CD4-positive, alpha-beta T cell treated with Interleukin-17A for 1 hour (primary cell): ENCODE measurements at regions not wholly inside any gene's neighbourhood (a gene's known extent, or its start where the extent isn't known, plus 50 kb on each side); places are given as distances from the start of the nearest gene placed in this dataset.

Experiments used
- DNase-seq: peaks from one replicate; pipeline ENCODE4 v3.0.0-alpha.2; 2020

GRCh38 chr12:65517656-65518210 is 239.2 kb downstream of the MSRB3 start:
- DNase-seq = no peak

- DNase-seq = no peak
These were observed 240.3 kb downstream of the MSRB3 start for GRCh38 chr12:65518771-65519170.

- no peak for DNase-seq
These were observed 242.2 kb downstream of the MSRB3 start for GRCh38 chr12:65520658-65521057.

GRCh38 chr12:65522956-65523860 is 244.7 kb downstream of the MSRB3 start:
- no peak for DNase-seq

GRCh38 chr12:65524666-65525065 is 246.2 kb downstream of the MSRB3 start:
- no peak for DNase-seq

GRCh38 chr12:65525491-65526141 is 247.1 kb downstream of the MSRB3 start:
- DNase-seq = no peak

- no peak for DNase-seq
These were observed 247.8 kb downstream of the MSRB3 start for GRCh38 chr12:65526311-65526710.

- DNase-seq = no peak
These were observed 249.6 kb downstream of the MSRB3 start for GRCh38 chr12:65528127-65528526.

- no peak for DNase-seq
These were observed 250.6 kb downstream of the MSRB3 start for GRCh38 chr12:65529106-65529505.

GRCh38 chr12:65529771-65530435 is 251.4 kb downstream of the MSRB3 start:
- no peak for DNase-seq

GRCh38 chr12:65532162-65532561 is 253.7 kb downstream of the MSRB3 start:
- no peak for DNase-seq

GRCh38 chr12:65532764-65533163 is 254.3 kb downstream of the MSRB3 start:
- DNase-seq = no peak

- no peak for DNase-seq
These were observed 254.8 kb downstream of the MSRB3 start for GRCh38 chr12:65533177-65533883.

- no peak for DNase-seq
These were observed 255.9 kb downstream of the MSRB3 start for GRCh38 chr12:65534238-65534841.

GRCh38 chr12:65535946-65536345 is 257.5 kb downstream of the MSRB3 start:
- DNase-seq = no peak

- DNase-seq = no peak
These were observed 257.9 kb downstream of the MSRB3 start for GRCh38 chr12:65536351-65536750.

GRCh38 chr12:65536876-65537681 is 258.6 kb downstream of the MSRB3 start:
- DNase-seq = no peak

- DNase-seq = no peak
These were observed 259.5 kb downstream of the MSRB3 start for GRCh38 chr12:65537978-65538377.

GRCh38 chr12:65539023-65539422 is 260.5 kb downstream of the MSRB3 start:
- no peak for DNase-seq

- no peak for DNase-seq
These were observed 261.7 kb downstream of the MSRB3 start for GRCh38 chr12:65540140-65540539.

GRCh38 chr12:65546528-65546927 is 268.0 kb downstream of the MSRB3 start:
- DNase-seq = no peak
